G401 (cell line): ENCODE measurements at regions not wholly inside any gene's neighbourhood (a gene's known extent, or its start where the extent isn't known, plus 50 kb on each side); places are given as distances from the start of the nearest gene placed in this dataset.
A peak's percentile ranks its signal among the peaks of the same experiment; 100 is the strongest.

Source experiments
- DNase-seq: peaks from one replicate; pipeline ENCODE4 v3.0.0-alpha.2; 2015; ENCODE audit warnings: low spot score
- in situ Hi-C: cut with HindIII; loops from 2 replicates; pipeline ENCODE4 v1.10.0; 2016; ENCODE audit warnings: low sequenced_read_pairs, mixed read lengths

GRCh38 chr6:113411011-113411410, 446.1 kb upstream of the MARCKS start:
- in situ Hi-C loops = no loop called here
- no peak for DNase-seq

GRCh38 chr6:113412589-113413357, 444.4 kb upstream of the MARCKS start:
- in situ Hi-C loops = no loop called here
- DNase-seq = no peak

- DNase-seq = peak; percentile 85
- in situ Hi-C loops = no loop called here
Measured at GRCh38 chr6:113414511-113414910, 442.6 kb upstream of the MARCKS start.

- DNase-seq = no peak
- in situ Hi-C loops = no loop called here
Measured at GRCh38 chr6:113416170-113416569, 441.0 kb upstream of the MARCKS start.

- DNase-seq = no peak
- in situ Hi-C loops = no loop called here
Measured at GRCh38 chr6:113420290-113420689, 436.9 kb upstream of the MARCKS start.

GRCh38 chr6:113421997-113422396, 435.1 kb upstream of the MARCKS start:
- in situ Hi-C loops = no loop called here

GRCh38 chr6:113423956-113424355, 433.2 kb upstream of the MARCKS start:
- no peak for DNase-seq
- in situ Hi-C loops = no loop called here

More at GRCh38 chr6:113421997-113422396, 435.1 kb upstream of the MARCKS start:
- no peak for DNase-seq

- in situ Hi-C loops = no loop called here
Measured at GRCh38 chr6:113425977-113426660, 431.0 kb upstream of the MARCKS start.

GRCh38 chr6:113427617-113428016, 429.5 kb upstream of the MARCKS start:
- no peak for DNase-seq
- in situ Hi-C loops = no loop called here

More at GRCh38 chr6:113425977-113426660, 431.0 kb upstream of the MARCKS start:
- DNase-seq = no peak

- in situ Hi-C loops = no loop called here
- DNase-seq = no peak
Measured at GRCh38 chr6:113428702-113429101, 428.4 kb upstream of the MARCKS start.

GRCh38 chr6:113432521-113433334, 424.4 kb upstream of the MARCKS start:
- in situ Hi-C loops = no loop called here
- DNase-seq = no peak

GRCh38 chr6:113433335-113433991, 423.7 kb upstream of the MARCKS start:
- in situ Hi-C loops = no loop called here
- no peak for DNase-seq

GRCh38 chr6:113434641-113435040, 422.5 kb upstream of the MARCKS start:
- DNase-seq = no peak
- in situ Hi-C loops = no loop called here

GRCh38 chr6:113437566-113437965, 419.6 kb upstream of the MARCKS start:
- in situ Hi-C loops = no loop called here
- no peak for DNase-seq

- no peak for DNase-seq
- in situ Hi-C loops = no loop called here
Measured at GRCh38 chr6:113439866-113440265, 417.3 kb upstream of the MARCKS start.

GRCh38 chr6:113442040-113442439, 415.1 kb upstream of the MARCKS start:
- in situ Hi-C loops = no loop called here
- no peak for DNase-seq

GRCh38 chr6:113445201-113445600, 411.9 kb upstream of the MARCKS start:
- in situ Hi-C loops = no loop called here
- DNase-seq = no peak

GRCh38 chr6:113447088-113447831, 409.9 kb upstream of the MARCKS start:
- DNase-seq = no peak
- in situ Hi-C loops = no loop called here

- in situ Hi-C loops = no loop called here
- DNase-seq = no peak
Measured at GRCh38 chr6:113449051-113449450, 408.1 kb upstream of the MARCKS start.
